ACC112 (cell line): ENCODE measurements at regions not wholly inside any gene's neighbourhood (a gene's known extent, or its start where the extent isn't known, plus 50 kb on each side); places are given as distances from the start of the nearest gene placed in this dataset.

Experiments
- H2AFZ ChIP-seq: fragments of 200-600 bp; sonication (generic); one replicate; pipeline ENCODE4 v1.6.0; 2017; ENCODE audit warnings: antibody characterized with exemption, low read length; ENCODE audit not compliant: unreplicated experiment
- H3K27ac ChIP-seq: fragments of 200-600 bp; sonication (generic); 2 replicates; pipeline ENCODE4 v1.5.1; 2014; ENCODE audit warnings: low read depth, mild to moderate bottlenecking, antibody characterized with exemption, low read length, moderate library complexity
- H3K27me3 ChIP-seq: fragments of 200-600 bp; sonication (generic); 2 replicates; pipeline ENCODE4 v1.6.1; 2014; ENCODE audit warnings: mild to moderate bottlenecking, antibody characterized with exemption, low read length, moderate library complexity, mixed read lengths; ENCODE audit not compliant: insufficient read depth
- H3K36me3 ChIP-seq: fragments of 200-600 bp; sonication (generic); 2 replicates; pipeline ENCODE4 v1.6.1; 2016; ENCODE audit warnings: mild to moderate bottlenecking, antibody characterized with exemption, low read length, moderate library complexity, mixed read lengths; ENCODE audit not compliant: insufficient read depth
- H3K4me1 ChIP-seq: fragments of 200-600 bp; sonication (generic); one replicate; pipeline ENCODE4 v1.6.1; 2016; ENCODE audit warnings: low read length, mixed read lengths; ENCODE audit not compliant: insufficient read depth, unreplicated experiment, control insufficient read depth
- H3K4me3 ChIP-seq: fragments of 200-600 bp; sonication (generic); 2 replicates; pipeline ENCODE4 v1.5.1; 2014; ENCODE audit warnings: mild to moderate bottlenecking, low read depth, low read length
- H3K79me2 ChIP-seq: fragments of 200-600 bp; sonication (generic); one replicate; pipeline ENCODE4 v1.6.0; 2016; ENCODE audit warnings: low read length; ENCODE audit not compliant: control insufficient read depth, unreplicated experiment, insufficient read depth

DNA sequence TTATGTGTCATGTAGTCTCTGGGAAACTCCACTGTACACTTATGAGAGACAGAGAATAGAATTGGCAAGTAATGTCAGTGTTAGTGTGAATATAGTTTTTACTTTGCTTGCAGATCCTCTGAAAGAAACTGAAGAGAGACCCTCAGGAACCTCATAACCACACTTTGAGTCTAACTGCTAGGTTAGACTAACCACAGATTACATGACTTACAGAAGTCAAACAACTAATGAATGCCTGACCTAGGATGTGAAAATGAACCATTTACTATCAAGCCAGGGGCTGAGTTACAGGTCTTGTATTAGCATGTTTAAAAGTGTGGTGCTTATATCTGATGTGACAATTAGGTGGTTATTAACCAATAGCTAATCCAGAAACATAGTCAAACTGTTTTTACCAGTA, 280.4 kb upstream of the LRATD1 start:
- Histone ChIP-seq H2AFZ (no peak overlapping the region), H3K79me2 (no peaks in the 10 kb centered on the region), H3K36me3 (no peaks in the 10 kb centered on the region), H3K4me3 (no peak overlapping the region), H3K27me3 (no peaks in the 10 kb centered on the region), H3K4me1 (no peaks in the 10 kb centered on the region), H3K27ac (no peak overlapping the region)

- H3K4me3 ChIP-seq = no peak overlapping the region
- no peaks in the 10 kb centered on the region for H3K79me2 ChIP-seq
- H2AFZ ChIP-seq = no peak overlapping the region
- no peak overlapping the region for H3K27ac ChIP-seq
- no peaks in the 10 kb centered on the region for H3K36me3 ChIP-seq
- no peaks in the 10 kb centered on the region for H3K27me3 ChIP-seq
- no peaks in the 10 kb centered on the region for H3K4me1 ChIP-seq
These were observed 278.3 kb upstream of the LRATD1 start for GRCh38 chr2:14354231-14354630.

- H3K27ac ChIP-seq = no peak overlapping the region
- H3K79me2 ChIP-seq = no peaks in the 10 kb centered on the region
- no peaks in the 10 kb centered on the region for H3K4me1 ChIP-seq
These were observed 277.4 kb upstream of the LRATD1 start for GRCh38 chr2:14355102-14355501.

DNA sequence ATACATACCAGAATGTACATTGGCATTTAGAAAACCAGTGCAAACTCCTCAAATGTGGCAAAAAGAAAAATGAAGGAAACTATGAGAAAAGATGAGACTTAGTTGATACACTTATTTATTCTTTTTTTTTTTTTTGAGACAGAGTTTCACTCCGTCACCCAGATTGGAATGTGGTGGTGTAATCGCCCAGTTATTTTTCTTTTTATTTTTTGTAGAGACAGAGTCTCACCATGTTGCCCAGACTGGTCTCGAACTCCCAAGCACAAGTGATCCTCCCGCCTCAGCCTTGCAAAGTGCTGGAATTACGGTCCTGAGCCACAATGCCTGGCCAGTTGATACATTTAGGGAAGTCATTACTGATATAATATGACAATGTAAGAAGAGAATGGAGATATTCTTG, 274.2 kb upstream of the LRATD1 start:
- Histone ChIP-seq H3K4me1 (no peaks in the 10 kb centered on the region), H3K36me3 (no peaks in the 10 kb centered on the region), H2AFZ (no peak overlapping the region), H3K27ac (no peak overlapping the region), H3K4me3 (no peak overlapping the region), H3K27me3 (no peaks in the 10 kb centered on the region), H3K79me2 (no peaks in the 10 kb centered on the region)

More at GRCh38 chr2:14355102-14355501, 277.4 kb upstream of the LRATD1 start:
- Histone ChIP-seq H3K36me3 (no peaks in the 10 kb centered on the region), H3K27me3 (no peaks in the 10 kb centered on the region), H2AFZ (no peak overlapping the region), H3K4me3 (no peak overlapping the region)

GRCh38 chr2:14358774-14359173, 273.7 kb upstream of the LRATD1 start:
- Histone ChIP-seq H2AFZ (no peak overlapping the region), H3K79me2 (no peaks in the 10 kb centered on the region), H3K27ac (no peak overlapping the region), H3K4me3 (no peak overlapping the region), H3K4me1 (no peaks in the 10 kb centered on the region), H3K27me3 (no peaks in the 10 kb centered on the region), H3K36me3 (no peaks in the 10 kb centered on the region)

GRCh38 chr2:14363137-14363536, 269.4 kb upstream of the LRATD1 start:
- Histone ChIP-seq H3K36me3 (no peaks in the 10 kb centered on the region), H3K27ac (no peak overlapping the region), H3K79me2 (no peaks in the 10 kb centered on the region), H3K27me3 (no peaks in the 10 kb centered on the region), H3K4me1 (no peaks in the 10 kb centered on the region), H3K4me3 (no peak overlapping the region), H2AFZ (no peak overlapping the region)

GRCh38 chr2:14363976-14364375, 268.5 kb upstream of the LRATD1 start:
- Histone ChIP-seq H2AFZ (no peak overlapping the region), H3K36me3 (no peaks in the 10 kb centered on the region), H3K4me1 (no peaks in the 10 kb centered on the region), H3K27me3 (no peaks in the 10 kb centered on the region), H3K27ac (no peak overlapping the region), H3K79me2 (no peaks in the 10 kb centered on the region), H3K4me3 (no peak overlapping the region)

- Histone ChIP-seq H3K27ac (no peak overlapping the region), H3K79me2 (no peaks in the 10 kb centered on the region), H2AFZ (no peak overlapping the region)
These were observed 268.0 kb upstream of the LRATD1 start for GRCh38 chr2:14364471-14364870.

DNA sequence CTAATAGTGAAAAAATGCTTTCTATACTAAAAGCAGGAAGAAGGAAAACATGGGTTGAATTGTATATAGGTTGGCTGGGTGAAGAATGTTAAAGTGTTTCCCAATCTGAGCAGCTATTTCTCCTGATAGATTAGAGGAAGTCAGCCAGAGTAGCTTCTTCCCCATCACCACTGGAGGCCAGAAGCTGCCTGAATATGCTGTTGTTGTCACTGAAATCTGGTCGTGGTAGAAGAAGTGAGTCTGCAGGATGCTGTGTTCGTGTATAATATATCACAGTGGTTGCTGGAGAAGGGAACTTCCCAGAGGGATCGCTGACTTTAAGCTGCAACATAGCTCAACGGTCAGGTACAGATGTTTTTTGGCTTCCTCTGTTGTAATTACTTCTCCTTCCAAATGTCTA, 247.5 kb upstream of the LRATD1 start:
- Histone ChIP-seq H3K4me3 (no peak overlapping the region), H3K4me1 (no peaks in the 10 kb centered on the region), H2AFZ (no peak overlapping the region), H3K27ac (no peak overlapping the region), H3K79me2 (no peaks in the 10 kb centered on the region), H3K27me3 (no peaks in the 10 kb centered on the region), H3K36me3 (no peaks in the 10 kb centered on the region)

More at GRCh38 chr2:14364471-14364870, 268.0 kb upstream of the LRATD1 start:
- Histone ChIP-seq H3K27me3 (no peaks in the 10 kb centered on the region), H3K4me1 (no peaks in the 10 kb centered on the region), H3K4me3 (no peak overlapping the region), H3K36me3 (no peaks in the 10 kb centered on the region)

- H3K4me1 ChIP-seq = no peaks in the 10 kb centered on the region
- H3K79me2 ChIP-seq = no peaks in the 10 kb centered on the region
- no peak overlapping the region for H3K4me3 ChIP-seq
- no peak overlapping the region for H2AFZ ChIP-seq
- no peak overlapping the region for H3K27ac ChIP-seq
- H3K27me3 ChIP-seq = no peaks in the 10 kb centered on the region
- H3K36me3 ChIP-seq = no peaks in the 10 kb centered on the region
These were observed 245.2 kb upstream of the LRATD1 start for GRCh38 chr2:14387332-14387731.

GRCh38 chr2:14388724-14389123, 243.8 kb upstream of the LRATD1 start:
- Histone ChIP-seq H3K4me3 (no peak overlapping the region), H2AFZ (no peak overlapping the region)

More at GRCh38 chr2:14388724-14389123, 243.8 kb upstream of the LRATD1 start:
- no peaks in the 10 kb centered on the region for H3K79me2 ChIP-seq
- H3K27ac ChIP-seq = no peak overlapping the region
- H3K27me3 ChIP-seq = no peaks in the 10 kb centered on the region
- no peaks in the 10 kb centered on the region for H3K4me1 ChIP-seq
- H3K36me3 ChIP-seq = no peaks in the 10 kb centered on the region
